ENCODE measurements at regions not wholly inside any gene's neighbourhood (a gene's known extent, or its start where the extent isn't known, plus 50 kb on each side); places are given as distances from the start of the nearest gene placed in this dataset.
"Not testable (repeated sequence)": the region's sequence is repeated elsewhere in the genome, so short reads cannot be mapped to it uniquely, and the experiment has no call there.

GRCh38 chr9:12416716-12417115 is 276.5 kb upstream of the TYRP1 start:
- Histone ChIP-seq H3K27me3 (ENCODE audit: control insufficient read depth in 5 of 5, insufficient read depth in 4 of 5, low read length in 5 of 5) (no peaks in the 10 kb centered on the region), H3K9me3 (ENCODE audit: control insufficient read depth in 5 of 5, low read length in 5 of 5) (peaks cover 0 to 2% (median 0%) of the 10 kb centered on the region in 5 donors), H3K4me1 (ENCODE audit: control insufficient read depth in 5 of 5, insufficient read depth in 5 of 5, low read length in 5 of 5) (no peaks in the 10 kb centered on the region), H3K9ac (ENCODE audit: low read length in 5 of 5) (no peak overlapping the region), H3K4me3 (ENCODE audit: low read depth in 1 of 5, low read length in 5 of 5) (no peak overlapping the region), H3K27ac (ENCODE audit: low read depth, low read length) (no peak overlapping the region), H3K36me3 (ENCODE audit: control insufficient read depth in 5 of 5, insufficient read depth in 5 of 5, low read length in 5 of 5) (no peaks in the 10 kb centered on the region)

DNA sequence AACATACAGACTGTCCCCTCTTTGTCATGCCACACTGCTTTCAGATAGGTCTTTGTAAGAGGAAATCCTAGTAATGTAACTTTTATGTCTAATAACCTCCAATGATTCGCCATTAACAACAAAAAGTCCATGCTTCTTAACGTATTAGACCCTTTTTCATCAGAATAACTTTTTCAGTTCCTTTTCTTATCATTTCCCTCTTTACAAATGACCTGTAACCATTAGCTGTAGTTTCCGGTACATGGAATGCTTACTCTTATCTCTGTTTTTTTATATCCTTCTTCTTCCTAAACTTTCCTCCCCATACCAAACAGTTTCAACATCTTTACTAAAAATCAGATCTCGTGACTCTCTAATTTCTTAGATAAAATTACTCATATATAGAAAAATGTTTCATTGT is 268.9 kb upstream of the TYRP1 start:
- Histone ChIP-seq H3K27ac (ENCODE audit: low read depth, low read length) (no peak overlapping the region), H3K9me3 (ENCODE audit: control insufficient read depth in 5 of 5, low read length in 5 of 5) (peaks cover 0 to 2% (median 0%) of the 10 kb centered on the region in 5 donors), H3K36me3 (ENCODE audit: control insufficient read depth in 5 of 5, insufficient read depth in 5 of 5, low read length in 5 of 5) (no peaks in the 10 kb centered on the region), H3K27me3 (ENCODE audit: control insufficient read depth in 5 of 5, insufficient read depth in 4 of 5, low read length in 5 of 5) (no peaks in the 10 kb centered on the region), H3K9ac (ENCODE audit: low read length in 5 of 5) (no peak overlapping the region), H3K4me1 (ENCODE audit: control insufficient read depth in 5 of 5, insufficient read depth in 5 of 5, low read length in 5 of 5) (no peaks in the 10 kb centered on the region), H3K4me3 (ENCODE audit: low read depth in 1 of 5, low read length in 5 of 5) (no peak overlapping the region)

DNA sequence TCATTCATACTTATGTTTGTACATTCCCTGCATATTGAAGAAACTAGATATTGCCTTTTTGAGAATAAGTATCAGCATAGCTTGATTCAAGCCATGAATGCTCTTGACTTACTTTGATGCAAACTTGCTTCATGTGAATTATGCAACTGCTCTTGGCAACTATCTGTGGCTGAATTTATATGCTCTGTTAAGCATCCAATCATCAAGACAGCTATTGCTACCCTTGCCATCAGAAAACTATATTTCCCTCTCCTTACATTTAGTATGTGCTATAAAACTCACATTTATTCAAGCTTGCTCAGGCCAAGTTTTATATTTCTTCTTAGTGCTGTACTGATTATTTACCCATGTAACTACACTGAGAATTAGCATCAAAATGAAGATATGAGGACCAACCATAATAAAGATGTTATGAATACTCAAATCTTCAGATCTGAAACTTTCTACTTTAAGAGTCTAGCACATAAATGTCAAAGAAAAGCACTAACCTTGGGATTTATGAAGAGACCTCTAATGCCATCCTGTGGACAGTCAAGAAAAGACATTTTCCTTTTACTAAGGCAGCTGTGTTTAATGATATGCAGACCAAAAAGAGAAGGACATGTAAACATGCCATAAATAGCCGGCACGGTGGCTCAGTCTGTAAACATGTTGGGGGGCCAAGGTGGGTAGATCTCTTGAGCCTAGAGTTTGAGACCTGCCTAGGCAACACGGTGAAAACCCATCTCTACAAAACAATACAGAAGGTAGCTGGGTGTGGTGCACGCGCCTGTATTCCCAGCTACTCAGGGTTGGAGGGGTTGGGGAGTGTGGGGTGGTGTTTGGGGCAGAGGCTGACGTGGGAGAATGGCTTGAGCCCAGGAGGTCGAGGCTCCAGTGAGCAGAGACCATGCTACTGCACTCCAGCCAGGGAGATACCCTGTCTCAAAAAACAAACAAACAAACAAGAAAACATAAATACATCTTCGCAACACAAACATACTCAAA is 267.0 kb upstream of the TYRP1 start:
- no peak overlapping the region for H3K9ac ChIP-seq (ENCODE audit: low read length in 5 of 5)
- H3K4me1 ChIP-seq (ENCODE audit: control insufficient read depth in 5 of 5, insufficient read depth in 5 of 5, low read length in 5 of 5) = no peaks in the 10 kb centered on the region
- H3K9me3 ChIP-seq (ENCODE audit: control insufficient read depth in 5 of 5, low read length in 5 of 5) = no peaks in the 10 kb centered on the region
- no peak overlapping the region for H3K27ac ChIP-seq (ENCODE audit: low read depth, low read length)
- H3K27me3 ChIP-seq (ENCODE audit: control insufficient read depth in 5 of 5, insufficient read depth in 4 of 5, low read length in 5 of 5) = no peaks in the 10 kb centered on the region
- H3K4me3 ChIP-seq (ENCODE audit: low read depth in 1 of 5, low read length in 5 of 5) = no peak overlapping the region
- no peaks in the 10 kb centered on the region for H3K36me3 ChIP-seq (ENCODE audit: control insufficient read depth in 5 of 5, insufficient read depth in 5 of 5, low read length in 5 of 5)

- H3K9ac ChIP-seq (ENCODE audit: low read length in 5 of 5) = no peak overlapping the region
- H3K9me3 ChIP-seq (ENCODE audit: control insufficient read depth in 5 of 5, low read length in 5 of 5) = no peaks in the 10 kb centered on the region
- H3K27ac ChIP-seq (ENCODE audit: low read depth, low read length) = no peak overlapping the region
- peaks cover 0 to 3% (median 0%) of the 10 kb centered on the region in 5 donors for H3K27me3 ChIP-seq (ENCODE audit: control insufficient read depth in 5 of 5, insufficient read depth in 4 of 5, low read length in 5 of 5)
- no peaks in the 10 kb centered on the region for H3K4me1 ChIP-seq (ENCODE audit: control insufficient read depth in 5 of 5, insufficient read depth in 5 of 5, low read length in 5 of 5)
- no peak overlapping the region for H3K4me3 ChIP-seq (ENCODE audit: low read depth in 1 of 5, low read length in 5 of 5)
- no peaks in the 10 kb centered on the region for H3K36me3 ChIP-seq (ENCODE audit: control insufficient read depth in 5 of 5, insufficient read depth in 5 of 5, low read length in 5 of 5)
Measured at GRCh38 chr9:12439267-12439666, 253.9 kb upstream of the TYRP1 start.

GRCh38 chr9:12441080-12441479 is 252.1 kb upstream of the TYRP1 start:
- not testable (repeated sequence) for H3K9ac ChIP-seq (ENCODE audit: low read length in 5 of 5); H3K4me1 ChIP-seq (ENCODE audit: control insufficient read depth in 5 of 5, insufficient read depth in 5 of 5, low read length in 5 of 5); H3K9me3 ChIP-seq (ENCODE audit: control insufficient read depth in 5 of 5, low read length in 5 of 5); H3K4me3 ChIP-seq (ENCODE audit: low read depth in 1 of 5, low read length in 5 of 5); H3K27me3 ChIP-seq (ENCODE audit: control insufficient read depth in 5 of 5, insufficient read depth in 4 of 5, low read length in 5 of 5); H3K27ac ChIP-seq (ENCODE audit: low read depth, low read length); H3K36me3 ChIP-seq (ENCODE audit: control insufficient read depth in 5 of 5, insufficient read depth in 5 of 5, low read length in 5 of 5)

GRCh38 chr9:12441506-12441905 is 251.7 kb upstream of the TYRP1 start:
- H3K4me3 ChIP-seq (ENCODE audit: low read depth in 1 of 5, low read length in 5 of 5) = no peak overlapping the region
- no peak overlapping the region for H3K9ac ChIP-seq (ENCODE audit: low read length in 5 of 5)
- no peaks in the 10 kb centered on the region for H3K36me3 ChIP-seq (ENCODE audit: control insufficient read depth in 5 of 5, insufficient read depth in 5 of 5, low read length in 5 of 5)
- H3K27ac ChIP-seq (ENCODE audit: low read depth, low read length) = no peak overlapping the region
- no peaks in the 10 kb centered on the region for H3K4me1 ChIP-seq (ENCODE audit: control insufficient read depth in 5 of 5, insufficient read depth in 5 of 5, low read length in 5 of 5)
- peaks cover 0 to 3% (median 0%) of the 10 kb centered on the region in 5 donors for H3K27me3 ChIP-seq (ENCODE audit: control insufficient read depth in 5 of 5, insufficient read depth in 4 of 5, low read length in 5 of 5)
- no peaks in the 10 kb centered on the region for H3K9me3 ChIP-seq (ENCODE audit: control insufficient read depth in 5 of 5, low read length in 5 of 5)

DNA sequence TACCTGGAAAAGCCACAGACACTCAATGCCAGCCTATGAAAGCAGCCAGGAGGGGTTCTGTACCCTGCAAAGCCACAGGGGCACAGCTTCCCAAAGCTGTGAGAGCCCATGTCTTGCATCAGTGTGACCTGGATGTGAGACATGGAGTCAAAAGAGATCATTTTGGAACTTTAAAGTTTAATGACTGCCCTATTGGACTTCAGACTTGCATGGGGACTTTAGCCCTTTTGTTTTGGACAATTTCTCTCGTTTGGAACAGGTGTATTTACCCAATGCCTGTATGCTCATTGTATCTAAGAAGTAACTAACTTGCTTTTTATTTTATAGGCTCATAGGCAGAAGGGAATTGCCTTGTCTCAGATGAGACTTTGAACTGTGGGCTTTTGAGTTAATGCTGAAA is 244.9 kb upstream of the TYRP1 start:
- no peaks in the 10 kb centered on the region for H3K9me3 ChIP-seq (ENCODE audit: control insufficient read depth in 5 of 5, low read length in 5 of 5)
- no peak overlapping the region for H3K27ac ChIP-seq (ENCODE audit: low read depth, low read length)
- H3K27me3 ChIP-seq (ENCODE audit: control insufficient read depth in 5 of 5, insufficient read depth in 4 of 5, low read length in 5 of 5) = no peaks in the 10 kb centered on the region
- H3K4me3 ChIP-seq (ENCODE audit: low read depth in 1 of 5, low read length in 5 of 5) = no peak overlapping the region
- H3K36me3 ChIP-seq (ENCODE audit: control insufficient read depth in 5 of 5, insufficient read depth in 5 of 5, low read length in 5 of 5) = no peaks in the 10 kb centered on the region
- H3K4me1 ChIP-seq (ENCODE audit: control insufficient read depth in 5 of 5, insufficient read depth in 5 of 5, low read length in 5 of 5) = no peaks in the 10 kb centered on the region
- H3K9ac ChIP-seq (ENCODE audit: low read length in 5 of 5) = no peak overlapping the region

DNA sequence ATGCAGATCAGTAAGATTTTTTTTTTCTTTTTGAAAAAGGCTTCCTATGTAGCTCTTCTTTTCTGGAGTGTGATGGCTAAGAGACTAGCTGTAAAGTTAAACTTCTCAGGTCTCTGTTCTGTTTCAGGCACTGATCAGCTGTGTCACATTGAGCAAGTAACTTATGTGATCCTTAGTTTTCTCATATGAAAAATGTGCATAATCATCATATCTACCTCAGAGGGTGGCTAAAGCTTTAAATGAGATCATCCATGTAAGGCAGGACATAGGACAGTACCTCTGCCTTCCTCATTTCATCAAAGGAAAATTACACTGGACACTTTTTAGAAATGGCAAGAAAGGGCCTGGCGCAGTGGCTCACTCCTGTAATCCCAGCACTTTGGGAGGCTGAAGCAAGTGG is 235.9 kb upstream of the TYRP1 start:
- Histone ChIP-seq H3K9me3 (ENCODE audit: control insufficient read depth in 5 of 5, low read length in 5 of 5) (no peaks in the 10 kb centered on the region), H3K9ac (ENCODE audit: low read length in 5 of 5) (no peak overlapping the region), H3K27me3 (ENCODE audit: control insufficient read depth in 5 of 5, insufficient read depth in 4 of 5, low read length in 5 of 5) (no peaks in the 10 kb centered on the region), H3K4me1 (ENCODE audit: control insufficient read depth in 5 of 5, insufficient read depth in 5 of 5, low read length in 5 of 5) (no peaks in the 10 kb centered on the region), H3K27ac (ENCODE audit: low read depth, low read length) (no peak overlapping the region), H3K4me3 (ENCODE audit: low read depth in 1 of 5, low read length in 5 of 5) (no peak overlapping the region), H3K36me3 (ENCODE audit: control insufficient read depth in 5 of 5, insufficient read depth in 5 of 5, low read length in 5 of 5) (no peaks in the 10 kb centered on the region)

DNA sequence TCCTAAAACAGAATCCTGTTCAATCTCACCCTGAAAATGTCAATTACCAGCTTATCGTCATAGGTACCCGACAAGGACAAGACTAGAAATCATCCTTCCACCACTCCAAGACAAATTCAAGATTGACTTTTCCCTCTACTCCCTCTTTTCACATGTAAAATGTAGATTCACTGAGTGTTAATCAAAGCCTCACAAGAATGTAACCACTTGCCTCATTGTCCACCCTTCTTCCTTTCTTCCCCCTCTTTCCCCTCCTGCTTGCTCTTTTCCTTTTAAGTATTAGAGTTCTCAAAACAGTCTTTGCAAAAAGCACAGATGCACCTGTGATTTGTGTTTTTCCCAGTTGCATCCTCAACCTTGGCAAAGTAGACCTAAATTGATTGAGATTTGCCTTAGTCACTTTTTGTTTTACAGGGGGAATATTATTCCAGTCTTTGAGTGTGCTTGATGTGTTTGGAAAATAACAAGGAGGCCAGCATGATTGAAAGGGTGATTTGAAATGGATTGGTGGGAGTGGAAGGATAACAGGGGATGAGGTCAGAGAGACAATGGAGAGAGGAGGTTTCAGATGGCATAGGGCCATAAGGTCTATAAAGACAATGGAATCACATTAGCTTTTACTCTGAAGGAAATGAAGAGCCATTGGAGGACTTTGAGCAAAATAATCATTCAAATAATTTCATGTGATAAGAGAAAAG is 231.3 kb upstream of the TYRP1 start:
- Histone ChIP-seq H3K9me3 (ENCODE audit: control insufficient read depth in 5 of 5, low read length in 5 of 5) (no peaks in the 10 kb centered on the region), H3K27me3 (ENCODE audit: control insufficient read depth in 5 of 5, insufficient read depth in 4 of 5, low read length in 5 of 5) (no peaks in the 10 kb centered on the region), H3K36me3 (ENCODE audit: control insufficient read depth in 5 of 5, insufficient read depth in 5 of 5, low read length in 5 of 5) (no peaks in the 10 kb centered on the region), H3K4me3 (ENCODE audit: low read depth in 1 of 5, low read length in 5 of 5) (no peak overlapping the region), H3K9ac (ENCODE audit: low read length in 5 of 5) (no peak overlapping the region), H3K4me1 (ENCODE audit: control insufficient read depth in 5 of 5, insufficient read depth in 5 of 5, low read length in 5 of 5) (peaks cover 0 to 15% (median 0%) of the 10 kb centered on the region in 5 donors), H3K27ac (ENCODE audit: low read depth, low read length) (no peak overlapping the region)

GRCh38 chr9:12462861-12463260 is 230.3 kb upstream of the TYRP1 start:
- peaks cover 0 to 15% (median 0%) of the 10 kb centered on the region in 5 donors for H3K4me1 ChIP-seq (ENCODE audit: control insufficient read depth in 5 of 5, insufficient read depth in 5 of 5, low read length in 5 of 5)
- H3K27ac ChIP-seq (ENCODE audit: low read depth, low read length) = no peak overlapping the region
- no peaks in the 10 kb centered on the region for H3K9me3 ChIP-seq (ENCODE audit: control insufficient read depth in 5 of 5, low read length in 5 of 5)
- H3K9ac ChIP-seq (ENCODE audit: low read length in 5 of 5) = no peak overlapping the region
- no peaks in the 10 kb centered on the region for H3K27me3 ChIP-seq (ENCODE audit: control insufficient read depth in 5 of 5, insufficient read depth in 4 of 5, low read length in 5 of 5)
- no peaks in the 10 kb centered on the region for H3K36me3 ChIP-seq (ENCODE audit: control insufficient read depth in 5 of 5, insufficient read depth in 5 of 5, low read length in 5 of 5)
- no peak overlapping the region for H3K4me3 ChIP-seq (ENCODE audit: low read depth in 1 of 5, low read length in 5 of 5)

Measured in subcutaneous abdominal adipose tissue (tissue), 5 donors.